ENCODE measurements at regions not wholly inside any gene's neighbourhood (a gene's known extent, or its start where the extent isn't known, plus 50 kb on each side); places are given as distances from the start of the nearest gene placed in this dataset.
"Not testable (repeated sequence)": the region's sequence is repeated elsewhere in the genome, so short reads cannot be mapped to it uniquely, and the experiment has no call there.

- no peak for DNase-seq
Observed at GRCh38 chr4:165548702-165549101, 169.9 kb downstream of the CPE start.

- no peak for DNase-seq
Observed at GRCh38 chr4:165553221-165553810, 174.5 kb downstream of the CPE start.

- no peak for DNase-seq
Observed at GRCh38 chr4:165555302-165555701, 176.5 kb downstream of the CPE start.

GRCh38 chr4:165556383-165556782 is 177.6 kb downstream of the CPE start:
- no peak for DNase-seq

GRCh38 chr4:165560941-165561340 is 182.1 kb downstream of the CPE start:
- no peak for DNase-seq

- no peak for DNase-seq
Observed at GRCh38 chr4:165563851-165564250, 185.0 kb downstream of the CPE start.

- no peak for DNase-seq
Observed at GRCh38 chr4:165569031-165569430, 190.2 kb downstream of the CPE start.

- not testable (repeated sequence) for DNase-seq
Observed at GRCh38 chr4:165571476-165571875, 192.7 kb downstream of the CPE start.

GRCh38 chr4:165580351-165580905 is 201.6 kb downstream of the CPE start:
- no peak for DNase-seq

- DNase-seq, result no peak
Observed at GRCh38 chr4:165583341-165583740, 204.5 kb downstream of the CPE start.

GRCh38 chr4:165584916-165585315 is 206.1 kb downstream of the CPE start:
- no peak for DNase-seq

- no peak for DNase-seq
Observed at GRCh38 chr4:165588534-165589315, 209.9 kb downstream of the CPE start.

- no peak for DNase-seq
Observed at GRCh38 chr4:165592386-165592785, 213.6 kb downstream of the CPE start.

GRCh38 chr4:165597581-165598480 is 219.0 kb downstream of the CPE start:
- no peak for DNase-seq

GRCh38 chr4:165600959-165601683 is 222.3 kb downstream of the CPE start:
- DNase-seq, result no peak

- DNase-seq, result no peak
Observed at GRCh38 chr4:165602621-165603020, 223.8 kb downstream of the CPE start.

- peak; percentile 84 for DNase-seq
Observed at GRCh38 chr4:165604181-165604580, 225.4 kb downstream of the CPE start.

GRCh38 chr4:165605811-165606210 is 227.0 kb downstream of the CPE start:
- no peak for DNase-seq

GRCh38 chr4:165606465-165607205 is 227.8 kb downstream of the CPE start:
- DNase-seq, result no peak

GRCh38 chr4:165609653-165610052 is 230.8 kb downstream of the CPE start:
- DNase-seq, result no peak

- no peak for DNase-seq
Observed at GRCh38 chr4:165610679-165611437, 232.1 kb downstream of the CPE start.
